WTC11 (cell line): ENCODE measurements at regions not wholly inside any gene's neighbourhood (a gene's known extent, or its start where the extent isn't known, plus 50 kb on each side); places are given as distances from the start of the nearest gene placed in this dataset.

ENCODE experiments used
- ATAC-seq: fragments of 200-7000 bp; cut with Tn5 transposase; 2 replicates; pipeline ENCODE4 v1.10.0; 2021; ENCODE audit warnings: mild to moderate bottlenecking, moderate library complexity
- CTCF ChIA-PET: fragments of 300-600 bp; sonication (Branson Sonifier 250); formaldehyde crosslinking; loops from one replicate; lab custom pipeline; 2021; ENCODE audit warnings: antibody characterized with exemption; lab: Charles Lee
- POLR2A ChIA-PET: fragments of 350-600 bp; sonication (Branson Sonifier 250); formaldehyde crosslinking; loops from one replicate; lab custom pipeline; 2021; ENCODE audit warnings: antibody characterized with exemption; lab: Charles Lee
- DNase-seq: peaks from one replicate; pipeline ENCODE4 v3.0.0; 2021; ENCODE audit warnings: low spot score
- H3K27ac Mint-ChIP-seq: 2 replicates; pipeline ENCODE4 v1.8.0; 2021; ENCODE audit warnings: mixed read lengths
- H3K27me3 Mint-ChIP-seq: 2 replicates; pipeline ENCODE4 v1.8.0; 2021; ENCODE audit warnings: low read depth, mild to moderate bottlenecking, moderate library complexity, mixed read lengths
- H3K36me3 Mint-ChIP-seq: 2 replicates; pipeline ENCODE4 v1.8.0; 2021; ENCODE audit warnings: mixed read lengths
- H3K4me1 Mint-ChIP-seq: 2 replicates; pipeline ENCODE4 v1.8.0; 2022; ENCODE audit warnings: mixed read lengths
- H3K4me3 Mint-ChIP-seq: 2 replicates; pipeline ENCODE4 v1.8.0; 2021; ENCODE audit warnings: mild to moderate bottlenecking, moderate library complexity, mixed read lengths
- H3K9me3 Mint-ChIP-seq: 2 replicates; pipeline ENCODE4 v1.8.0; 2021; ENCODE audit warnings: mixed read lengths
- AFF4 ChIP-seq: sonication (generic); formaldehyde crosslinking; IDR thresholded peaks from 2 replicates; pipeline ENCODE4 v1.8.1; 2023; ENCODE audit warnings: mild to moderate bottlenecking, missing genetic modification reagents, borderline replicate concordance
- ATF2 ChIP-seq: sonication (generic); formaldehyde crosslinking; IDR thresholded peaks from 2 replicates; pipeline ENCODE4 v1.8.1; 2022; ENCODE audit warnings: low read depth, missing genetic modification reagents, borderline replicate concordance
- CBFB ChIP-seq: sonication (generic); formaldehyde crosslinking; IDR thresholded peaks from 2 replicates; pipeline ENCODE4 v1.8.1; 2022; ENCODE audit warnings: mild to moderate bottlenecking, low read depth, missing genetic modification reagents
- E2F5 ChIP-seq: sonication (generic); formaldehyde crosslinking; IDR thresholded peaks from 2 replicates; pipeline ENCODE4 v1.8.1; 2022; ENCODE audit warnings: mild to moderate bottlenecking, moderate library complexity, missing genetic modification reagents
- ESRRA ChIP-seq: sonication (generic); formaldehyde crosslinking; IDR thresholded peaks from 2 replicates; pipeline ENCODE4 v1.8.1; 2022; ENCODE audit warnings: mild to moderate bottlenecking, missing genetic modification reagents, borderline replicate concordance
- FOXP1 ChIP-seq: sonication (generic); formaldehyde crosslinking; IDR thresholded peaks from 2 replicates; pipeline ENCODE4 v1.8.0; 2022; ENCODE audit warnings: missing genetic modification reagents, mild to moderate bottlenecking, moderate library complexity, borderline replicate concordance
- FOXP4 ChIP-seq: sonication (generic); formaldehyde crosslinking; IDR thresholded peaks from 2 replicates; pipeline ENCODE4 v1.8.0; 2022; ENCODE audit warnings: mild to moderate bottlenecking, missing genetic modification reagents
- GTF2I ChIP-seq: fragments of 250-450 bp; sonication (Bioruptor Pico); conservative IDR thresholded peaks from 2 replicates; pipeline ENCODE4 v1.4.0; 2021; ENCODE audit warnings: mild to moderate bottlenecking
- HMGXB4 ChIP-seq: sonication (generic); formaldehyde crosslinking; IDR thresholded peaks from 2 replicates; pipeline ENCODE4 v1.8.1; 2023; ENCODE audit warnings: mild to moderate bottlenecking, moderate library complexity, missing genetic modification reagents
- MAX ChIP-seq: sonication (generic); formaldehyde crosslinking; IDR thresholded peaks from 2 replicates; pipeline ENCODE4 v1.8.0; 2022; ENCODE audit warnings: mild to moderate bottlenecking, missing genetic modification reagents
- MLX ChIP-seq: sonication (generic); formaldehyde crosslinking; IDR thresholded peaks from 2 replicates; pipeline ENCODE4 v1.8.1; 2023; ENCODE audit warnings: mild to moderate bottlenecking, missing genetic modification reagents, moderate library complexity
- NFATC4 ChIP-seq: fragments of 250-450 bp; sonication (Bioruptor Pico); IDR thresholded peaks from 2 replicates; pipeline ENCODE4 v1.9.0; 2021; ENCODE audit warnings: mild to moderate bottlenecking
- NFE2L1 ChIP-seq: sonication (generic); formaldehyde crosslinking; IDR thresholded peaks from 2 replicates; pipeline ENCODE4 v1.8.1; 2023; ENCODE audit warnings: missing genetic modification reagents
- NR1H2 ChIP-seq: sonication (generic); formaldehyde crosslinking; IDR thresholded peaks from 2 replicates; pipeline ENCODE4 v1.9.0; 2021; ENCODE audit warnings: mild to moderate bottlenecking, moderate library complexity, missing genetic modification reagents
- NR3C1 ChIP-seq: sonication (generic); formaldehyde crosslinking; conservative IDR thresholded peaks from 2 replicates; pipeline ENCODE4 v1.8.1; 2023; ENCODE audit warnings: low read depth, mild to moderate bottlenecking, missing genetic modification reagents
- TCF7 ChIP-seq: sonication (generic); formaldehyde crosslinking; IDR thresholded peaks from 2 replicates; pipeline ENCODE4 v1.8.0; 2022; ENCODE audit warnings: mild to moderate bottlenecking, low read depth, missing genetic modification reagents, moderate library complexity
- USF1 ChIP-seq: sonication (generic); formaldehyde crosslinking; IDR thresholded peaks from 2 replicates; pipeline ENCODE4 v1.8.0; 2022; ENCODE audit warnings: mild to moderate bottlenecking, missing genetic modification reagents
- USF2 ChIP-seq: sonication (generic); formaldehyde crosslinking; IDR thresholded peaks from 2 replicates; pipeline ENCODE4 v1.8.1; 2023; ENCODE audit warnings: mild to moderate bottlenecking, missing genetic modification reagents, moderate library complexity
- ZNF219 ChIP-seq: sonication (generic); formaldehyde crosslinking; IDR thresholded peaks from 2 replicates; pipeline ENCODE4 v1.8.0; 2023; ENCODE audit warnings: missing genetic modification reagents, mild to moderate bottlenecking, borderline replicate concordance
- ZNF232 ChIP-seq: sonication (generic); formaldehyde crosslinking; IDR thresholded peaks from 2 replicates; pipeline ENCODE4 v1.8.0; 2022; ENCODE audit warnings: mild to moderate bottlenecking, missing genetic modification reagents
- ZNF416 ChIP-seq: fragments of 250-450 bp; sonication (Bioruptor Pico); IDR thresholded peaks from 2 replicates; pipeline ENCODE4 v1.9.0; 2021; ENCODE audit warnings: mild to moderate bottlenecking, inconsistent platforms

GRCh38 chr3:191944835-191945234 lies 483.9 kb downstream of the PYDC2 start (continued):
- TF ChIP-seq AFF4 (no peak), FOXP1 (CRISPR knock-in tag) (no peak), USF1 (CRISPR knock-in tag) (no peak), MLX (CRISPR knock-in tag) (no peak), CBFB (CRISPR knock-in tag) (no peak)

GRCh38 chr3:191952186-191952585 lies 491.2 kb downstream of the PYDC2 start:
- Mint-ChIP-seq H3K36me3 (no peaks in the 10 kb centered on the region), H3K9me3 (no peaks in the 10 kb centered on the region), H3K4me1 (peaks cover 6% of the 10 kb centered on the region), H3K4me3 (no peak overlapping the region)
- no peak for ATAC-seq
- TF ChIP-seq FOXP4 (no peak), HMGXB4 (no peak), NFATC4 (CRISPR knock-in tag) (no peak), NR3C1 (CRISPR knock-in tag) (no peak), TCF7 (CRISPR knock-in tag) (no peak), ZNF219 (CRISPR knock-in tag) (no peak), NR1H2 (CRISPR knock-in tag) (no peak)
- TF ChIP-seq, all 79 proteins: peak for 0
- Mint-ChIP-seq H3K27me3 (no peaks in the 10 kb centered on the region), H3K27ac (no peak overlapping the region)
- no peak for DNase-seq
- ChIA-PET CTCF (no interaction called here), POLR2A (no interaction called here)

GRCh38 chr3:191952609-191953008 lies 491.6 kb downstream of the PYDC2 start:
- DNase-seq, result no peak
- CTCF ChIA-PET, result no interaction called here
- Mint-ChIP-seq H3K9me3 (no peaks in the 10 kb centered on the region), H3K27me3 (no peaks in the 10 kb centered on the region)
- no peak for TF ChIP-seq NFE2L1 (CRISPR knock-in tag)
- TF ChIP-seq ZNF232 (CRISPR knock-in tag), result no peak
- no peak for TF ChIP-seq ATF2 (CRISPR knock-in tag)
- TF ChIP-seq USF2, result no peak
- TF ChIP-seq MAX (CRISPR knock-in tag), result no peak
- TF ChIP-seq E2F5 (CRISPR knock-in tag), result no peak
- no peak for TF ChIP-seq ZNF416 (CRISPR knock-in tag)
- TF ChIP-seq ESRRA (CRISPR knock-in tag), result no peak
- no peak for TF ChIP-seq GTF2I (CRISPR knock-in tag)
- TF ChIP-seq, all 79 proteins: peak for 0
- Mint-ChIP-seq H3K27ac (no peak overlapping the region), H3K4me1 (peaks cover 7% of the 10 kb centered on the region), H3K36me3 (no peaks in the 10 kb centered on the region), H3K4me3 (no peak overlapping the region)
- POLR2A ChIA-PET, result no interaction called here
- no peak for ATAC-seq
